ENCODE measurements at regions not wholly inside any gene's neighbourhood (a gene's known extent, or its start where the extent isn't known, plus 50 kb on each side); places are given as distances from the start of the nearest gene placed in this dataset.

- no peak for DNase-seq
Measured at GRCh38 chr9:95650720-95651119, 133.9 kb upstream of the PTCH1 start.

- no peak for DNase-seq
Measured at GRCh38 chr9:95649801-95650213, 133.0 kb upstream of the PTCH1 start.

GRCh38 chr9:95648225-95648624 is 131.5 kb upstream of the PTCH1 start:
- no peak for DNase-seq

GRCh38 chr9:95645992-95646391 is 129.2 kb upstream of the PTCH1 start:
- no peak for DNase-seq

- no peak for DNase-seq
Measured at GRCh38 chr9:95645579-95645978, 128.8 kb upstream of the PTCH1 start.

GRCh38 chr9:95644377-95644776 is 127.6 kb upstream of the PTCH1 start:
- no peak for DNase-seq

- no peak for DNase-seq
Measured at GRCh38 chr9:95643619-95644018, 126.8 kb upstream of the PTCH1 start.

- DNase-seq = no peak
Measured at GRCh38 chr9:95642189-95642588, 125.4 kb upstream of the PTCH1 start.

GRCh38 chr9:95641586-95641985 is 124.8 kb upstream of the PTCH1 start:
- no peak for DNase-seq

- DNase-seq = no peak
Measured at GRCh38 chr9:95640336-95640735, 123.6 kb upstream of the PTCH1 start.

- no peak for DNase-seq
Measured at GRCh38 chr9:95635986-95636671, 119.4 kb upstream of the PTCH1 start.

GRCh38 chr9:95634536-95634935 is 117.8 kb upstream of the PTCH1 start:
- DNase-seq = no peak

GRCh38 chr9:95634114-95634513 is 117.3 kb upstream of the PTCH1 start:
- DNase-seq = no peak

- DNase-seq = no peak
Measured at GRCh38 chr9:95629585-95629984, 112.8 kb upstream of the PTCH1 start.

- DNase-seq = no peak
Measured at GRCh38 chr9:95627802-95628201, 111.0 kb upstream of the PTCH1 start.

GRCh38 chr9:95626885-95627558 is 110.3 kb upstream of the PTCH1 start:
- no peak for DNase-seq

GRCh38 chr9:95626341-95626740 is 109.6 kb upstream of the PTCH1 start:
- DNase-seq = no peak

- DNase-seq = no peak
Measured at GRCh38 chr9:95623640-95624039, 106.9 kb upstream of the PTCH1 start.

- DNase-seq = no peak
Measured at GRCh38 chr9:95620722-95621121, 104.0 kb upstream of the PTCH1 start.

- no peak for DNase-seq
Measured at GRCh38 chr9:95620314-95620713, 103.5 kb upstream of the PTCH1 start.

GRCh38 chr9:95615246-95615645 is 98.5 kb upstream of the PTCH1 start:
- DNase-seq = no peak

- DNase-seq = no peak
Measured at GRCh38 chr9:95613670-95614069, 96.9 kb upstream of the PTCH1 start.

GRCh38 chr9:95611354-95611753 is 94.6 kb upstream of the PTCH1 start:
- no peak for DNase-seq

- DNase-seq = no peak
Measured at GRCh38 chr9:95610006-95610785, 93.4 kb upstream of the PTCH1 start.
